Activated CD4-positive, alpha-beta memory T cell treated with anti-CD3 and anti-CD28 coated beads for 36 hours (primary cell): ENCODE measurements at regions not wholly inside any gene's neighbourhood (a gene's known extent, or its start where the extent isn't known, plus 50 kb on each side); places are given as distances from the start of the nearest gene placed in this dataset.

Experiments used
- CTCF ChIA-PET: fragments of 350-600 bp; sonication (Branson Sonifier 250); formaldehyde crosslinking; loops from one replicate; lab custom pipeline; 2021; ENCODE audit warnings: antibody characterized with exemption, inconsistent platforms; lab: Charles Lee
- POLR2A ChIA-PET: fragments of 350-600 bp; sonication (Branson Sonifier 250); formaldehyde crosslinking; loops from one replicate; lab custom pipeline; 2021; ENCODE audit warnings: antibody characterized with exemption; lab: Charles Lee
- DNase-seq: peaks from one replicate; pipeline ENCODE4 v3.0.0-alpha.2; 2020
- H3K27ac Mint-ChIP-seq: one replicate; pipeline ENCODE4 v1.8.0; 2021; ENCODE audit warnings: mixed read lengths
- H3K27me3 Mint-ChIP-seq: one replicate; pipeline ENCODE4 v1.8.0; 2021; ENCODE audit warnings: mixed read lengths
- H3K36me3 Mint-ChIP-seq: one replicate; pipeline ENCODE4 v1.8.0; 2021; ENCODE audit warnings: mixed read lengths
- H3K4me1 Mint-ChIP-seq: one replicate; pipeline ENCODE4 v1.8.0; 2021; ENCODE audit warnings: low read depth, mixed read lengths
- H3K4me3 Mint-ChIP-seq: one replicate; pipeline ENCODE4 v1.8.0; 2021; ENCODE audit warnings: mild to moderate bottlenecking, mixed read lengths
- H3K9me3 Mint-ChIP-seq: one replicate; pipeline ENCODE4 v1.8.0; 2021; ENCODE audit warnings: mixed read lengths
- intact Hi-C: fragments of 100-400 bp; cut with micrococcal nuclease; formaldehyde crosslinking; loops from one replicate; pipeline ENCODE4 v1.15.1; 2023

DNA sequence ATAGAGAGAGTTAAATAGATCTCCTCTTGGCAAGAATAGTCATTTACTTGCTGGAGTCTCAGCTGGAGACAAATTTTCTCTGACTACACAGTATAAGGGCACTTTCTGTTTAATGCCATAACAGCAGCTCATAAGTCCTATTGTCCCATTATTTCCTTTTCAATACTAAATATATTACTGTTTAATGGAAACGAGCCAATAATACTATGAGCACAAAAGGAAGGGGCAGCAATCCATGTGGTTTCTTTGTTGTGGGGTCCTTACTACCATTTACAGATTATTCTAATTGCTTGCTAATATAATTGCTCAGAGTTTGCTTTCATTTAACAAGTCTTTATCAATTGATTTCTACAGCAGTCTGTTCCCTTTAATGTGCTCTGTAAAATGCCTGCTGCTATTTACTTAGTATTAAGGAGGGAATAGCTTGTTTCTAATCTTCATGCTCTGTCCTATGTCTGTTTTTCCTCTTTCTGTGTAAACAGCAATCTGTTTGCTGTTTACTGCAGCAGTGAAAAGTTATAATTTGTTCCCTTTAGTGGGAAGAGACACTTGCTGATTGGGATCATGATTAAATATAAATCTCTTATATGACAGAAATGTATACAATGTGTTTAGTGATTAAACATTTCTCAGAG is 296.2 kb upstream of the SMIM30 start:
- H3K9me3 Mint-ChIP-seq = no peaks in the 10 kb centered on the region
- no peak for DNase-seq
- ChIA-PET POLR2A (no interaction called here), CTCF (interaction anchor here (0.7 kb wide), 1 partner anchor 378 kb away, joined by 4 read pairs; no protein-coding TSS in a partner anchor)
- no peaks in the 10 kb centered on the region for H3K4me1 Mint-ChIP-seq
- no peak overlapping the region for H3K27ac Mint-ChIP-seq
- no peak overlapping the region for H3K4me3 Mint-ChIP-seq
- intact Hi-C loops = no loop called here
- H3K36me3 Mint-ChIP-seq = no peaks in the 10 kb centered on the region
- H3K27me3 Mint-ChIP-seq = peaks cover 4% of the 10 kb centered on the region

- intact Hi-C loops = no loop called here
- H3K4me3 Mint-ChIP-seq = no peak overlapping the region
- ChIA-PET POLR2A (no interaction called here), CTCF (no interaction called here)
- DNase-seq = no peak
- no peaks in the 10 kb centered on the region for H3K36me3 Mint-ChIP-seq
- no peaks in the 10 kb centered on the region for H3K9me3 Mint-ChIP-seq
- peaks cover 4% of the 10 kb centered on the region for H3K27me3 Mint-ChIP-seq
- no peaks in the 10 kb centered on the region for H3K4me1 Mint-ChIP-seq
- no peak overlapping the region for H3K27ac Mint-ChIP-seq
Observed at GRCh38 chr7:113412410-113412809, 294.1 kb upstream of the SMIM30 start.

- no peaks in the 10 kb centered on the region for H3K4me1 Mint-ChIP-seq
- H3K36me3 Mint-ChIP-seq = no peaks in the 10 kb centered on the region
- ChIA-PET CTCF (interaction anchor here (0.8 to 1.2 kb wide), 2 partner anchors 11 to 861 kb away, joined by 3 to 5 read pairs; no protein-coding TSS in a partner anchor), POLR2A (no interaction called here)
- peaks cover 4% of the 10 kb centered on the region for H3K27me3 Mint-ChIP-seq
- H3K27ac Mint-ChIP-seq = no peak overlapping the region
- no peak for DNase-seq
- H3K9me3 Mint-ChIP-seq = no peaks in the 10 kb centered on the region
- H3K4me3 Mint-ChIP-seq = no peak overlapping the region
- intact Hi-C loops = no loop called here
Observed at GRCh38 chr7:113410796-113411195, 292.4 kb upstream of the SMIM30 start.

GRCh38 chr7:113408999-113409398 is 290.6 kb upstream of the SMIM30 start:
- H3K4me3 Mint-ChIP-seq = no peak overlapping the region
- H3K27ac Mint-ChIP-seq = no peak overlapping the region
- no peaks in the 10 kb centered on the region for H3K36me3 Mint-ChIP-seq
- H3K4me1 Mint-ChIP-seq = no peaks in the 10 kb centered on the region
- H3K9me3 Mint-ChIP-seq = no peaks in the 10 kb centered on the region
- H3K27me3 Mint-ChIP-seq = peaks cover 1% of the 10 kb centered on the region
- intact Hi-C loops = loop anchor here (10.0 kb wide), 1 partner anchor 296 kb away; no protein-coding TSS in a partner anchor
- CTCF ChIA-PET = interaction anchor here (2.1 kb wide), 1 partner anchor 13 kb away, joined by 7 read pairs; no protein-coding TSS in a partner anchor
- DNase-seq = no peak
- POLR2A ChIA-PET = no interaction called here

GRCh38 chr7:113405296-113406056 is 287.1 kb upstream of the SMIM30 start:
- POLR2A ChIA-PET = no interaction called here
- no peak overlapping the region for H3K27ac Mint-ChIP-seq
- intact Hi-C loops = loop anchor here (10.0 kb wide), 1 partner anchor 299 kb away; no protein-coding TSS in a partner anchor
- no peaks in the 10 kb centered on the region for H3K9me3 Mint-ChIP-seq
- peaks cover 8% of the 10 kb centered on the region for H3K27me3 Mint-ChIP-seq
- no peaks in the 10 kb centered on the region for H3K4me1 Mint-ChIP-seq
- no peak overlapping the region for H3K4me3 Mint-ChIP-seq
- no peak for DNase-seq
- CTCF ChIA-PET = no interaction called here
- no peaks in the 10 kb centered on the region for H3K36me3 Mint-ChIP-seq

DNA sequence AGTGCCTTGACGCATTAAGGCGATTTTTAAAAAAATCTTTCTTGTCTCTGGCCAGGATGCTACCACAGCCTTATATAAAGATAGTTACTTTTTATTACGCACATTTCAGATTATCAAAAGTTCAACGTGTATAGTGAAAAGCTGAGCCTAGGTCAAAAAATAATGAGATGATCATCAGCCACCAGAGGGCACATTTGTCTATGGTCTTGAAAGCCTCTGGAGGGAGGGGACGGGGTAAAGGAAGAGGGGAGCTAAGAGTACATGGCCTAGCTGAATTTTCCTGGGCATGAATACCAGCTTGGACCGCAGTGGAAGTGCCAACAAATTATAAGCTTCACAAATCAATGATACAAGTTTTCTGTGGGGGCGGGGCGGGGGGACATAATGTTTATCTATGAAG is 285.9 kb upstream of the SMIM30 start:
- H3K36me3 Mint-ChIP-seq = no peaks in the 10 kb centered on the region
- no peak overlapping the region for H3K27ac Mint-ChIP-seq
- ChIA-PET POLR2A (no interaction called here), CTCF (interaction anchor here (1.3 kb wide), 1 partner anchor 17 kb away, joined by 10 read pairs; no protein-coding TSS in a partner anchor)
- no peak for DNase-seq
- no peaks in the 10 kb centered on the region for H3K9me3 Mint-ChIP-seq
- no peaks in the 10 kb centered on the region for H3K4me1 Mint-ChIP-seq
- intact Hi-C loops = loop anchor here (10.0 kb wide), 1 partner anchor 301 kb away; no protein-coding TSS in a partner anchor
- H3K27me3 Mint-ChIP-seq = peaks cover 8% of the 10 kb centered on the region
- H3K4me3 Mint-ChIP-seq = no peak overlapping the region

DNA sequence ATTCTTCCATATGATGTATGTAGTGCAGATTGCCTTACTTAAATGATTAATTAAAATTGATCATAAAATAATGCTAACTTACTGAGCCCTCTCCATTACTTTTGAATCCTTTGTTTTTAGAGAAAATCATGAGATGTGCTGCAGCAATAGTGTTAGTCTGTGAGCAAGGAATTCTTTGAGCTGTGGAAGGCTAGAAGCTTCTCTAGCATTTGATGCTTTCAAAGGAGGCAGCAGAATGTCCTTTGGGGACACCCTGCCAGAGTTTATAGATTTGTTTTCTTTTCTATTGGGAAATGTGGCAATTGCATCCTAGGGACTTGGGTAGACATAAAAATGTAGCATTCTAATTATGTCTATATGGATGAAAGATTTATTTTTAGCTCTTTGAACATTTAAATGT is 284.1 kb upstream of the SMIM30 start:
- no peaks in the 10 kb centered on the region for H3K4me1 Mint-ChIP-seq
- no peak for DNase-seq
- CTCF ChIA-PET = no interaction called here
- H3K9me3 Mint-ChIP-seq = no peaks in the 10 kb centered on the region
- intact Hi-C loops = loop anchor here (10.0 kb wide), 1 partner anchor 302 kb away; no protein-coding TSS in a partner anchor
- H3K27ac Mint-ChIP-seq = no peak overlapping the region
- peaks cover 8% of the 10 kb centered on the region for H3K27me3 Mint-ChIP-seq
- POLR2A ChIA-PET = no interaction called here
- H3K36me3 Mint-ChIP-seq = no peaks in the 10 kb centered on the region
- H3K4me3 Mint-ChIP-seq = no peak overlapping the region

DNA sequence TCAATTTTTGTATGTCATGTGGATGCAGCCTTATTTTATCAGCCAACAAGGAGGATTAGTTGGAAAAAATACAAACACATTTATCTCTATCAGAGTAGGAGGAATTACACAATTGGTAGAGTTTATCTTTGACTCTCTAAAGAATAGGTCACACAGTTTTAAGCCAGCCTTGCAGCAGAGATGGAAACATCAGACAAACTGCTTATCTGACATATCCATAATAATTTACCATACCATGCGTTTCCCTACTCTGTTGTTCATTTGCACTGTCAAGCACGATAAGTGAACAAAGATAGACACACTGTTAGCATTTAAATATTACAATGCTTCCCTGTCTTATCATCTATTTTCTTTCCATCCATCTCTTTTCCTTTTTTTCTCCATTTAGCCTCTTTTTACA is 283.7 kb upstream of the SMIM30 start:
- Mint-ChIP-seq H3K4me1 (no peaks in the 10 kb centered on the region), H3K9me3 (no peaks in the 10 kb centered on the region), H3K36me3 (no peaks in the 10 kb centered on the region), H3K4me3 (no peak overlapping the region), H3K27ac (no peak overlapping the region), H3K27me3 (peaks cover 8% of the 10 kb centered on the region)
- ChIA-PET CTCF (no interaction called here), POLR2A (no interaction called here)
- intact Hi-C loops = loop anchor here (10.0 kb wide), 1 partner anchor 303 kb away; no protein-coding TSS in a partner anchor
- no peak for DNase-seq

DNA sequence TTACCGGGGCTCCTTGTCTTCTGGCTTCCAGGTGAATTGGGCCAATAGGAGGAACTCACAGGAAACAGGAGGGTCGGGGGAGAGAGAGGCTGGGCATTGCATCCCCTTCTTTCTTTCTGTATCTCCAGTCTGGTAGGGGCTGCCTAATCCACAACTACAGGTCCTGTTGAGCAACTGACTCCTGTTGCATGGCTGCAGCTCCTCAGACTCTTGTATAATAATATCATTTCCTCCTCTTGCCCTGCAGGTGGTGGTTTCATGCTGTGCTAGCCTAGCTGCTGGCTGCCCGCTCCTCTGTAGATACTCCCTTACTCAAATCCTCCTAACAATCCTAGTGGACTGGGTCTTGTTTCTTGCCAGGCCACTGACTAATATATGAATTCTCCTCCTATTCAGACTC is 276.5 kb upstream of the SMIM30 start:
- H3K27me3 Mint-ChIP-seq = no peaks in the 10 kb centered on the region
- ChIA-PET CTCF (no interaction called here), POLR2A (no interaction called here)
- H3K9me3 Mint-ChIP-seq = no peaks in the 10 kb centered on the region
- H3K4me3 Mint-ChIP-seq = no peak overlapping the region
- no peaks in the 10 kb centered on the region for H3K36me3 Mint-ChIP-seq
- H3K27ac Mint-ChIP-seq = no peak overlapping the region
- no peaks in the 10 kb centered on the region for H3K4me1 Mint-ChIP-seq
- intact Hi-C loops = no loop called here
- DNase-seq = no peak

DNA sequence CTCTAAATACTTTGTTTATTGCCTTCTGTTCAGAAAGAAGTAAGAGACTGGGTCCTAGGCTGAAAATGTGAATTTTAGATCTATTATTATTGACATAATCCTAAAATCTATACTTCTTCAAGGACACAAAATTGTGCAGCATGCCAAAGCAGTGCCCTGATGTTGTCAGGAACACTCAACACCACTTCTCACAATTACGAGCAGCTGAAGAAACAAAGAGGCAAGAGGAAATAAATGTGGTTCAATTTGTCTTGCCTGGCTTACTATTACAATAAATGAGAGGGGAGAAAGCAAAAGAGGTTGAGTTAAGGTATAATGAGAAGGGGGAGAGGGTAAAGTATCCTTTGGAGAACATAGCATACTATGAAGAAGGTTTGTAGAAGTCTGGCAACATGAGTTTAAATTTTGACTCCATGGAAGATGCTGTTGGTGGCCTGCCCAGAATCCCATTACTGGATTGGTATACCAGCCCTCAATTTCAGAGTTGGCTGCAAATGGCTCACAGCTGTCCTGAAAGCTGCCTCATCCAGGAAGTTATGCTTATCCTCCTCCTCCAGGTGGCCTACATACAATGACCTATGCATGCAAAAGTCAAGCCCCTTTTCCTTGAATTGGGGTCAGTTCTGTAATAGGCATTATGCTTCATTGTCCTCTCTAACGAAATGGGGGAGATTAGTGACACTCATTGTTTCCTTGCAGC is 274.6 kb upstream of the SMIM30 start:
- H3K4me3 Mint-ChIP-seq = no peak overlapping the region
- no peak overlapping the region for H3K27ac Mint-ChIP-seq
- POLR2A ChIA-PET = no interaction called here
- no peaks in the 10 kb centered on the region for H3K4me1 Mint-ChIP-seq
- peaks cover 2% of the 10 kb centered on the region for H3K9me3 Mint-ChIP-seq
- no peaks in the 10 kb centered on the region for H3K36me3 Mint-ChIP-seq
- no peak for DNase-seq
- no peaks in the 10 kb centered on the region for H3K27me3 Mint-ChIP-seq
- CTCF ChIA-PET = no interaction called here
- intact Hi-C loops = no loop called here

GRCh38 chr7:113392421-113392820 is 274.1 kb upstream of the SMIM30 start:
- POLR2A ChIA-PET = no interaction called here
- no peak overlapping the region for H3K27ac Mint-ChIP-seq
- H3K36me3 Mint-ChIP-seq = no peaks in the 10 kb centered on the region
- DNase-seq = no peak
- intact Hi-C loops = no loop called here
- H3K27me3 Mint-ChIP-seq = no peaks in the 10 kb centered on the region
- no peaks in the 10 kb centered on the region for H3K4me1 Mint-ChIP-seq
- H3K9me3 Mint-ChIP-seq = peaks cover 2% of the 10 kb centered on the region
- H3K4me3 Mint-ChIP-seq = no peak overlapping the region
- CTCF ChIA-PET = no interaction called here

DNA sequence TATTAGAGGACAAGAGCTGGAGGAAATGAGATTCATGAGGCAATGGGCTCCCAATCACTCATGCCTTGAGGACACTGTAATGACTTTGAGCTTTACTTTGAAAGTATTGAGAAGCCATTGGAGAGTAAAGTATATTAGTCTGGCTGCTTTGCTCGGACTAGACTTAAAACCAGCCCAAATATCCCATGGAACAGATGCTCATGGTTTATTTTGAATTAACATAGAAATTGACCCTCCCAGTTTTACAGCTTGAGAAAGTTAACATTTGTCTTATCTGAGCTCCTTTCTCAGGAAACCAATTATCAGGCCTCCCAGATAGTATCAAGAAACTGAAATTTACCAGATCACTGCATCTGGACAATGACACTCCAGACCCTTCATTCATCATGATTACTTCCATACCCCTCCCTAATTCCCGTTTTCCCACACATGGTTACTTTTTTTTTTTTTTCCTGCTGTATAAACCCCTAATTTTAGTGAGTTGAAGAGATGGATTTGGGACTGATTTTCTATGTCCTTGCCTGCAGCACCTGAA is 270.8 kb upstream of the SMIM30 start:
- no peaks in the 10 kb centered on the region for H3K4me1 Mint-ChIP-seq
- DNase-seq = no peak
- ChIA-PET CTCF (no interaction called here), POLR2A (no interaction called here)
- intact Hi-C loops = no loop called here
- peaks cover 2% of the 10 kb centered on the region for H3K9me3 Mint-ChIP-seq
- no peaks in the 10 kb centered on the region for H3K36me3 Mint-ChIP-seq
- H3K4me3 Mint-ChIP-seq = no peak overlapping the region
- no peak overlapping the region for H3K27ac Mint-ChIP-seq
- no peaks in the 10 kb centered on the region for H3K27me3 Mint-ChIP-seq
